SK-N-SH (cell line): ENCODE measurements at regions not wholly inside any gene's neighbourhood (a gene's known extent, or its start where the extent isn't known, plus 50 kb on each side); places are given as distances from the start of the nearest gene placed in this dataset.

ENCODE experiments used
- CTCF ChIA-PET: fragments of 300-600, 350-600 bp; formaldehyde crosslinking; extraction: SDS; loops from one replicate; lab custom pipeline; 2021; lab: Yijun Ruan, JAX
- POLR2A ChIA-PET: fragments of 350-600 bp; sonication (Branson Sonifier 250); formaldehyde crosslinking; extraction: SDS; loops from one replicate; lab custom pipeline; 2020; ENCODE audit warnings: antibody characterized with exemption, inconsistent platforms; lab: Yijun Ruan, JAX
- DNase-seq: peaks from one replicate; pipeline ENCODE4 v3.0.0; 2012
- H2AFZ ChIP-seq: fragments of 200-600 bp; sonication (generic); 2 replicates; pipeline ENCODE4 v1.8.1; 2016; ENCODE audit warnings: antibody characterized with exemption, mild to moderate bottlenecking, low read depth
- H3F3A ChIP-seq: fragments of 200-600 bp; sonication (generic); replicated peaks from 2 replicates; pipeline ENCODE3; 2016; ENCODE audit warnings: antibody characterized with exemption, mild to moderate bottlenecking; ENCODE audit not compliant: insufficient read depth
- H3K27ac ChIP-seq, 2 experiments: fragments of 200-500 bp in 1 of 2; fragments of 200-600 bp in 1 of 2; sonication (Bioruptor generic) in 1 of 2; sonication (generic), shearing (Covaris generic) in 1 of 2; 2 replicates each; pipeline versions ENCODE4 v1.5.1 to v1.6.1; 2014 to 2016; ENCODE audit warnings: low read depth in 2 of 2, inconsistent platforms in 1 of 2, low read length in 1 of 2, mild to moderate bottlenecking in 1 of 2, mixed read lengths in 1 of 2
- H3K27me3 ChIP-seq: fragments of 200-600 bp; sonication (generic), shearing (Covaris generic); 2 replicates; pipeline ENCODE4 v1.6.1; 2016; ENCODE audit warnings: mixed run types; ENCODE audit not compliant: insufficient read depth
- H3K36me3 ChIP-seq, 2 experiments: fragments of 200-500 bp in 1 of 2; fragments of 200-600 bp in 1 of 2; sonication (Bioruptor generic) in 1 of 2; sonication (generic) in 1 of 2; replicated peaks in 1 of 2; 2 replicates each; pipeline versions ENCODE3 to v1.5.1; 2014 to 2016; ENCODE audit warnings: low read length in 1 of 2, mild to moderate bottlenecking in 1 of 2; ENCODE audit not compliant: insufficient read depth in 2 of 2, control insufficient read depth in 1 of 2
- H3K4me1 ChIP-seq, 2 experiments: fragments of 200-500 bp in 1 of 2; fragments of 200-600 bp in 1 of 2; sonication (Bioruptor generic) in 1 of 2; sonication (generic), shearing (Covaris generic) in 1 of 2; 2 replicates each; pipeline versions ENCODE4 v1.5.1 to v1.6.1; 2014 to 2016; ENCODE audit warnings: low read depth in 1 of 2, low read length in 1 of 2, mixed run types in 1 of 2; ENCODE audit not compliant: insufficient read depth in 2 of 2, control insufficient read depth in 1 of 2
- H3K4me2 ChIP-seq: fragments of 200-600 bp; sonication (generic), shearing (Covaris generic); 2 replicates; pipeline ENCODE4 v1.6.1; 2017; ENCODE audit warnings: mixed run types
- H3K4me3 ChIP-seq, 2 experiments: fragments of 200-500 bp in 1 of 2; fragments of 200-600 bp in 1 of 2; sonication (Bioruptor generic) in 1 of 2; sonication (generic), shearing (Covaris generic) in 1 of 2; 2 replicates each; pipeline versions ENCODE4 v1.5.1 to v1.8.1; 2014 to 2016; ENCODE audit warnings: low read depth in 2 of 2, inconsistent platforms in 1 of 2, low read length in 1 of 2, mild to moderate bottlenecking in 1 of 2, mixed read lengths in 1 of 2, moderate library complexity in 1 of 2
- H3K79me2 ChIP-seq: fragments of 200-600 bp; sonication (generic); 2 replicates; pipeline ENCODE4 v1.8.1; 2017; ENCODE audit warnings: mild to moderate bottlenecking; ENCODE audit not compliant: insufficient read depth
- H3K9ac ChIP-seq: fragments of 200-600 bp; sonication (generic); 2 replicates; pipeline ENCODE4 v1.6.1; 2017; ENCODE audit warnings: mixed run types
- H3K9me2 ChIP-seq: fragments of 200-600 bp; sonication (generic); 2 replicates; pipeline ENCODE4 v1.6.1; 2017; ENCODE audit warnings: mixed run types
- H3K9me3 ChIP-seq: fragments of 200-600 bp; sonication (generic); 2 replicates; pipeline ENCODE4 v1.6.1; 2017; ENCODE audit warnings: mixed run types, mild to moderate bottlenecking, moderate library complexity
- H4K20me1 ChIP-seq: fragments of 200-600 bp; sonication (generic); 2 replicates; pipeline ENCODE4 v1.6.1; 2017; ENCODE audit warnings: mild to moderate bottlenecking, mixed run types; ENCODE audit not compliant: insufficient read depth
- CHD2 ChIP-seq: fragments of 150-350 bp; IDR thresholded peaks from 2 replicates; pipeline ENCODE4 v1.6.1; 2018; ENCODE audit warnings: low read length; ENCODE audit not compliant: partially characterized antibody
- CTCF ChIP-seq: fragments of 200-600 bp; sonication (generic); IDR thresholded peaks from 2 replicates; pipeline ENCODE4 v1.6.1; 2017; ENCODE audit warnings: antibody characterized with exemption, mild to moderate bottlenecking, moderate library complexity
- EP300 ChIP-seq, 2 experiments: IDR thresholded peaks; 2 replicates each; pipeline versions ENCODE4 v1.4.0 to v1.6.1; 2012; ENCODE audit warnings: borderline replicate concordance in 1 of 2, low read depth in 1 of 2, low read length in 1 of 2
- FOSL2 ChIP-seq: IDR thresholded peaks from 2 replicates; pipeline ENCODE4 v1.4.0; 2012; ENCODE audit warnings: low read depth, mild to moderate bottlenecking, moderate library complexity, borderline replicate concordance
- FOXJ3 ChIP-seq: sonication (generic); formaldehyde crosslinking; IDR thresholded peaks from 2 replicates; pipeline ENCODE4 v1.5.1; 2020; ENCODE audit warnings: mild to moderate bottlenecking, missing genetic modification reagents
- FOXM1 ChIP-seq: IDR thresholded peaks from 2 replicates; pipeline ENCODE4 v1.4.0; 2012; ENCODE audit warnings: low read depth, mild to moderate bottlenecking
- JUND ChIP-seq: IDR thresholded peaks from 2 replicates; pipeline ENCODE4 v1.4.0; 2012
- MEF2A ChIP-seq: IDR thresholded peaks from 2 replicates; pipeline ENCODE4 v1.4.0; 2012; ENCODE audit warnings: low read depth, borderline replicate concordance
- NFIC ChIP-seq: IDR thresholded peaks from 2 replicates; pipeline ENCODE4 v1.4.0; 2012; ENCODE audit warnings: borderline replicate concordance
- PBX3 ChIP-seq: IDR thresholded peaks from 2 replicates; pipeline ENCODE4; 2012
- REST ChIP-seq: IDR thresholded peaks from 2 replicates; pipeline ENCODE4 v1.6.1; 2012; ENCODE audit warnings: mild to moderate bottlenecking, low read depth, low read length, moderate library complexity
- SMC3 ChIP-seq: IDR thresholded peaks from 2 replicates; pipeline ENCODE4 v1.6.1; 2012; ENCODE audit warnings: low read depth, low read length, improper control_type of control experiment
- TCF12 ChIP-seq: IDR thresholded peaks from 2 replicates; pipeline ENCODE4 v1.4.0; 2012
- TEAD4 ChIP-seq: IDR thresholded peaks from 2 replicates; pipeline ENCODE4 v1.4.0; 2012; ENCODE audit warnings: mild to moderate bottlenecking, borderline replicate concordance; ENCODE audit not compliant: insufficient read depth
- ZBTB33 ChIP-seq: IDR thresholded peaks from 2 replicates; pipeline ENCODE4 v1.4.0; 2012; ENCODE audit warnings: low read depth, borderline replicate concordance
- WGBS: methylation state at CpG from one replicate; pipeline ENCODE4 v1.1.6; 2017; ENCODE audit warnings: low lambda C conversion rate; 5-methylcytosine and 5-hydroxymethylcytosine counted together

- WGBS, result 35% methylated on average over 13 of the region's 13 CpGs
- Histone ChIP-seq H3K79me2 (no peaks in the 10 kb centered on the region), H3K9me2 (no peaks in the 10 kb centered on the region), H3K36me3 (no peaks in the 10 kb centered on the region), H3K9ac (no peak overlapping the region; the same call in 1 of the 2 replicates), H2AFZ (peak overlapping the region; percentile 77), H3K27me3 (no peaks in the 10 kb centered on the region), H4K20me1 (no peaks in the 10 kb centered on the region), H3K4me2 (peak overlapping the region; percentile 44), H3K4me1 (peaks cover 3 to 6% of the 10 kb centered on the region in 2 experiments; a peak in 2 of 4 replicates), H3K9me3 (no peaks in the 10 kb centered on the region), H3K4me3 (no peak overlapping the region; a peak in 2 of 4 replicates), H3F3A (peaks cover 19% of the 10 kb centered on the region), H3K27ac (peak overlapping the region; percentile 76 to 83)
- TF ChIP-seq TEAD4, result no peak
- TF ChIP-seq EP300 (IDR thresholded peaks at IDR 0.05; ENCODE audit: borderline replicate concordance in 1 of 2, low read depth in 1 of 2, low read length in 1 of 2), result peak in 1 of 2 experiments; percentile 67; a peak in 2 of 4 replicates
- TF ChIP-seq FOSL2, result peak; percentile 83
- TF ChIP-seq TCF12, result peak; percentile 70
- peak; percentile 74 for TF ChIP-seq JUND
- 0 out of 2 replicates have a peak, but pooled peaks have one; percentile 0 for TF ChIP-seq SMC3
- 0 out of 2 replicates have a peak, but pooled peaks have one; percentile 4 for TF ChIP-seq PBX3
- no peak for TF ChIP-seq FOXJ3
- CTCF ChIA-PET, result no interaction called here
- no peak for DNase-seq
- POLR2A ChIA-PET, result no interaction called here
Observed at GRCh38 chr1:217029281-217030157, 306.3 kb upstream of the ESRRG start.

GRCh38 chr1:217027403-217028080, 304.3 kb upstream of the ESRRG start:
- 85% methylated on average over 4 of the region's 4 CpGs for WGBS
- POLR2A ChIA-PET, result no interaction called here
- TF ChIP-seq FOXJ3 (no peak), CTCF (no peak), NFIC (no peak), ZBTB33 (no peak), REST (no peak), FOXM1 (no peak), TEAD4 (no peak), CHD2 (no peak), MEF2A (no peak)

More at GRCh38 chr1:217027403-217028080, 304.3 kb upstream of the ESRRG start:
- Histone ChIP-seq H3K9me3 (no peaks in the 10 kb centered on the region), H3K4me1 (peaks cover 3 to 6% of the 10 kb centered on the region in 2 experiments; a peak in 2 of 4 replicates), H3K36me3 (no peaks in the 10 kb centered on the region), H3K4me3 (no peak overlapping the region), H3K4me2 (no peak overlapping the region), H2AFZ (no peak overlapping the region), H3F3A (peaks cover 19% of the 10 kb centered on the region), H3K79me2 (no peaks in the 10 kb centered on the region), H3K27me3 (no peaks in the 10 kb centered on the region), H3K9ac (no peak overlapping the region), H4K20me1 (no peaks in the 10 kb centered on the region), H3K27ac (no peak overlapping the region), H3K9me2 (no peaks in the 10 kb centered on the region)
- CTCF ChIA-PET, result no interaction called here
- no peak for DNase-seq
